GM23338 (cell line): ENCODE measurements at regions not wholly inside any gene's neighbourhood (a gene's known extent, or its start where the extent isn't known, plus 50 kb on each side); places are given as distances from the start of the nearest gene placed in this dataset.

Experiments
- ATAC-seq: fragments of 200-7000 bp; cut with Tn5 transposase; 3 replicates; pipeline ENCODE4 v1.9.1; 2020
- DNase-seq: peaks from one replicate; pipeline ENCODE4 v3.0.0-alpha.2; 2015; ENCODE audit warnings: low spot score
- H2AFZ ChIP-seq: fragments of 200-600 bp; sonication (generic); 2 replicates; pipeline ENCODE4 v1.8.0; 2016; ENCODE audit warnings: antibody characterized with exemption, mild to moderate bottlenecking, moderate library complexity
- H3F3A ChIP-seq: fragments of 200-600 bp; sonication (generic); replicated peaks from 2 replicates; pipeline ENCODE4 v1.8.0; 2017; ENCODE audit warnings: antibody characterized with exemption, mixed run types, low read depth
- H3K27ac ChIP-seq: fragments of 200-600 bp; sonication (generic); 2 replicates; pipeline ENCODE4 v1.6.1; 2016; ENCODE audit warnings: low read depth
- H3K27me3 ChIP-seq: fragments of 200-600 bp; sonication (generic); 2 replicates; pipeline ENCODE4 v1.8.0; 2016; ENCODE audit warnings: mild to moderate bottlenecking, mixed run types, moderate library complexity; ENCODE audit not compliant: insufficient read depth
- H3K36me3 ChIP-seq: fragments of 200-600 bp; sonication (generic); 2 replicates; pipeline ENCODE4 v1.8.0; 2016; ENCODE audit warnings: mild to moderate bottlenecking; ENCODE audit not compliant: insufficient read depth
- H3K4me1 ChIP-seq: fragments of 200-600 bp; sonication (generic); 2 replicates; pipeline ENCODE4 v1.8.0; 2016; ENCODE audit warnings: mild to moderate bottlenecking, moderate library complexity; ENCODE audit not compliant: insufficient read depth
- H3K4me2 ChIP-seq: fragments of 200-600 bp; sonication (generic); 2 replicates; pipeline ENCODE4 v1.7.1; 2017; ENCODE audit warnings: mixed run types
- H3K4me3 ChIP-seq: fragments of 200-600 bp; sonication (generic); 2 replicates; pipeline ENCODE4 v1.6.1; 2016; ENCODE audit warnings: mixed run types
- H3K79me2 ChIP-seq: fragments of 200-600 bp; sonication (generic); replicated peaks from 2 replicates; pipeline ENCODE4 v1.8.0; 2017; ENCODE audit warnings: mild to moderate bottlenecking; ENCODE audit not compliant: insufficient read depth
- H3K9me2 ChIP-seq: fragments of 200-600 bp; sonication (generic); 2 replicates; pipeline ENCODE4 v1.8.0; 2017; ENCODE audit not compliant: insufficient read depth
- H4K20me1 ChIP-seq: fragments of 200-600 bp; sonication (generic); replicated peaks from 2 replicates; pipeline ENCODE4 v1.8.0; 2017; ENCODE audit warnings: mild to moderate bottlenecking; ENCODE audit not compliant: insufficient read depth
- H3K27ac Mint-ChIP-seq: 2 replicates; pipeline ENCODE4 v1.8.0; 2020; ENCODE audit warnings: inconsistent platforms, mild to moderate bottlenecking, moderate library complexity, mixed read lengths
- H3K27me3 Mint-ChIP-seq: 3 replicates; pipeline ENCODE4 v1.8.0; 2022; ENCODE audit warnings: low read depth, mild to moderate bottlenecking, moderate library complexity, mixed read lengths, inconsistent platforms; ENCODE audit not compliant: insufficient read depth, poor library complexity
- H3K36me3 Mint-ChIP-seq: 3 replicates; pipeline ENCODE4 v1.8.0; 2021; ENCODE audit warnings: low read depth, mild to moderate bottlenecking, inconsistent platforms, moderate library complexity, mixed read lengths
- H3K4me1 Mint-ChIP-seq: 3 replicates; pipeline ENCODE4 v1.8.0; 2020; ENCODE audit warnings: mild to moderate bottlenecking, inconsistent platforms, mixed read lengths
- H3K4me3 Mint-ChIP-seq: 3 replicates; pipeline ENCODE4 v1.8.0; 2021; ENCODE audit warnings: moderate library complexity, mild to moderate bottlenecking, inconsistent platforms, mixed read lengths
- H3K9me3 Mint-ChIP-seq: 3 replicates; pipeline ENCODE4 v1.8.0; 2020; ENCODE audit warnings: moderate library complexity, mild to moderate bottlenecking, inconsistent platforms, mixed read lengths
- CREB1 ChIP-seq: fragments of 250-450 bp; sonication (Bioruptor Pico); IDR thresholded peaks from 2 replicates; pipeline ENCODE4 v1.5.0; 2020; ENCODE audit warnings: low read depth, mild to moderate bottlenecking, moderate library complexity
- EZH2 ChIP-seq: fragments of 200-600 bp; sonication (generic); IDR thresholded peaks from one replicate; pipeline ENCODE4 v1.8.0; 2017; ENCODE audit warnings: antibody characterized with exemption, mild to moderate bottlenecking, low read depth; ENCODE audit not compliant: unreplicated experiment
- EZH2phosphoT487 ChIP-seq: fragments of 200-600 bp; sonication (generic); IDR thresholded peaks from one replicate; pipeline ENCODE4 v1.8.1; 2018; ENCODE audit warnings: antibody characterized with exemption; ENCODE audit not compliant: unreplicated experiment
- JUNB ChIP-seq: IDR thresholded peaks from one replicate; pipeline ENCODE4 v1.6.1; 2016; ENCODE audit warnings: antibody characterized with exemption; ENCODE audit not compliant: unreplicated experiment
- NANOG ChIP-seq: IDR thresholded peaks from 2 replicates; pipeline ENCODE4 v1.6.1; 2016; ENCODE audit warnings: antibody characterized with exemption, borderline replicate concordance
- POLR2AphosphoS5 ChIP-seq: IDR thresholded peaks from 2 replicates; pipeline ENCODE4 v1.6.1; 2016; ENCODE audit warnings: antibody characterized with exemption, low read depth
- STAT1 ChIP-seq: IDR thresholded peaks from one replicate; pipeline ENCODE4 v1.6.1; 2016; ENCODE audit warnings: antibody characterized with exemption; ENCODE audit not compliant: unreplicated experiment
- ZNF114 ChIP-seq: fragments of 250-450 bp; sonication (Bioruptor Pico); IDR thresholded peaks from 2 replicates; pipeline ENCODE4 v1.5.0; 2020; ENCODE audit warnings: mild to moderate bottlenecking, moderate library complexity
- ZNF331 ChIP-seq: fragments of 250-450 bp; sonication (Bioruptor Pico); IDR thresholded peaks from 2 replicates; pipeline ENCODE4 v1.5.0; 2020; ENCODE audit warnings: low read depth, mild to moderate bottlenecking, moderate library complexity
- TF ChIP-seq, protein P1 (sequence below): IDR thresholded peaks from 2 replicates; pipeline ENCODE4 v1.6.1; 2016; ENCODE audit warnings: antibody characterized with exemption
- TF ChIP-seq, protein P2 (sequence below), 2 experiments: fragments of 200-600 bp in 1 of 2; sonication (generic) in 1 of 2; conservative IDR thresholded peaks; 2 replicates each; pipeline versions ENCODE4 v1.5.1 to v1.6.1; 2016 to 2017; ENCODE audit warnings: antibody characterized with exemption in 2 of 2, low read depth in 2 of 2, mild to moderate bottlenecking in 2 of 2, moderate library complexity in 1 of 2
- TF ChIP-seq, protein P3 (sequence below): fragments of 250-450 bp; sonication (Bioruptor Pico); IDR thresholded peaks from 2 replicates; pipeline ENCODE4 v1.5.0; 2020; ENCODE audit warnings: mild to moderate bottlenecking, moderate library complexity
- TF ChIP-seq, protein P4 (sequence below): IDR thresholded peaks from one replicate; pipeline ENCODE4 v1.6.1; 2018; ENCODE audit warnings: antibody characterized with exemption; ENCODE audit not compliant: unreplicated experiment

DNA sequence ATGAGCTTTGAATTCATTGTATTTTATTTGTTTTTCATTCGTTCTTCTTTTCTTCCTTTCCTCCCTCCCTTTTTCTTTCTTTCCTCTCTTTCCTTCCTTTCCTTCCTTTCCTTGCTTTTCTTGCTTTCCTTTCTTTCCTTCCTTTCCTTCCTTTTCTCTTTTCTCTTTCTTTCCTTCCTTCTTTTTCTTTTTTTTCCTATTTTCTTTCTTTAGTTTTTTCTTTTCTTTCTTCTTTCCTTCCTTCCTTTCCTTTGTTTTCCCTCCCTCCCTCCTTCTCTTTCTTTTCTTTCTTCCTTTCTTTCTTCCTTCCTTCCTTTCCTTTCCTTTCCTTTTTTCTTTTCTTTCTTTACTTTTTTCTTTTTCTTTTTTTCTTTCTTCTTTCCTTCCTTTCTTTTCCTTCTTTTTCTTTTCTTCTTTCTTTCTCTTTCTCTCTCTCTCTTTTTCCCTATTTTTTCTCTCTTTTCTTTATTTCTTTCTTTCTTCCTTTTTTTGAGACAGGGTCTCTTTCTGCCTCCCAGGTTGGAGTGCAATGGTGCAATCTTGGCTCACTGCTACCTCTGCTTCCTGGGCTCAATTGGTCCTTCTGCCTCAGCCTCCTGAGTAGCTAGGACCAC is 357.1 kb upstream of the PRR16 start:
- Histone ChIP-seq H4K20me1 (no peaks in the 10 kb centered on the region), H3K27me3 (no peaks in the 10 kb centered on the region), H3K27ac (no peak overlapping the region), H2AFZ (no peak overlapping the region), H3K4me1 (no peaks in the 10 kb centered on the region), H3F3A (no peaks in the 10 kb centered on the region), H3K4me2 (no peak overlapping the region), H3K36me3 (no peaks in the 10 kb centered on the region), H3K4me3 (no peak overlapping the region), H3K79me2 (no peaks in the 10 kb centered on the region), H3K9me2 (no peaks in the 10 kb centered on the region)
- no peak for TF ChIP-seq NANOG
- no peak for TF ChIP-seq EZH2phosphoT487
- TF ChIP-seq EZH2: no peak
- TF ChIP-seq POLR2AphosphoS5: no peak
- no peak for TF ChIP-seq JUNB
- TF ChIP-seq, protein P1, sequence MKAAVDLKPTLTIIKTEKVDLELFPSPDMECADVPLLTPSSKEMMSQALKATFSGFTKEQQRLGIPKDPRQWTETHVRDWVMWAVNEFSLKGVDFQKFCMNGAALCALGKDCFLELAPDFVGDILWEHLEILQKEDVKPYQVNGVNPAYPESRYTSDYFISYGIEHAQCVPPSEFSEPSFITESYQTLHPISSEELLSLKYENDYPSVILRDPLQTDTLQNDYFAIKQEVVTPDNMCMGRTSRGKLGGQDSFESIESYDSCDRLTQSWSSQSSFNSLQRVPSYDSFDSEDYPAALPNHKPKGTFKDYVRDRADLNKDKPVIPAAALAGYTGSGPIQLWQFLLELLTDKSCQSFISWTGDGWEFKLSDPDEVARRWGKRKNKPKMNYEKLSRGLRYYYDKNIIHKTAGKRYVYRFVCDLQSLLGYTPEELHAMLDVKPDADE: no peak
- TF ChIP-seq, protein P2, sequence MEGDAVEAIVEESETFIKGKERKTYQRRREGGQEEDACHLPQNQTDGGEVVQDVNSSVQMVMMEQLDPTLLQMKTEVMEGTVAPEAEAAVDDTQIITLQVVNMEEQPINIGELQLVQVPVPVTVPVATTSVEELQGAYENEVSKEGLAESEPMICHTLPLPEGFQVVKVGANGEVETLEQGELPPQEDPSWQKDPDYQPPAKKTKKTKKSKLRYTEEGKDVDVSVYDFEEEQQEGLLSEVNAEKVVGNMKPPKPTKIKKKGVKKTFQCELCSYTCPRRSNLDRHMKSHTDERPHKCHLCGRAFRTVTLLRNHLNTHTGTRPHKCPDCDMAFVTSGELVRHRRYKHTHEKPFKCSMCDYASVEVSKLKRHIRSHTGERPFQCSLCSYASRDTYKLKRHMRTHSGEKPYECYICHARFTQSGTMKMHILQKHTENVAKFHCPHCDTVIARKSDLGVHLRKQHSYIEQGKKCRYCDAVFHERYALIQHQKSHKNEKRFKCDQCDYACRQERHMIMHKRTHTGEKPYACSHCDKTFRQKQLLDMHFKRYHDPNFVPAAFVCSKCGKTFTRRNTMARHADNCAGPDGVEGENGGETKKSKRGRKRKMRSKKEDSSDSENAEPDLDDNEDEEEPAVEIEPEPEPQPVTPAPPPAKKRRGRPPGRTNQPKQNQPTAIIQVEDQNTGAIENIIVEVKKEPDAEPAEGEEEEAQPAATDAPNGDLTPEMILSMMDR (conservative IDR thresholded peaks at IDR 0.05; ENCODE audit: low read depth in 2 of 2): no peak
- TF ChIP-seq STAT1: no peak
- TF ChIP-seq CREB1 (CRISPR knock-in tag): no peak
- TF ChIP-seq, protein P3, sequence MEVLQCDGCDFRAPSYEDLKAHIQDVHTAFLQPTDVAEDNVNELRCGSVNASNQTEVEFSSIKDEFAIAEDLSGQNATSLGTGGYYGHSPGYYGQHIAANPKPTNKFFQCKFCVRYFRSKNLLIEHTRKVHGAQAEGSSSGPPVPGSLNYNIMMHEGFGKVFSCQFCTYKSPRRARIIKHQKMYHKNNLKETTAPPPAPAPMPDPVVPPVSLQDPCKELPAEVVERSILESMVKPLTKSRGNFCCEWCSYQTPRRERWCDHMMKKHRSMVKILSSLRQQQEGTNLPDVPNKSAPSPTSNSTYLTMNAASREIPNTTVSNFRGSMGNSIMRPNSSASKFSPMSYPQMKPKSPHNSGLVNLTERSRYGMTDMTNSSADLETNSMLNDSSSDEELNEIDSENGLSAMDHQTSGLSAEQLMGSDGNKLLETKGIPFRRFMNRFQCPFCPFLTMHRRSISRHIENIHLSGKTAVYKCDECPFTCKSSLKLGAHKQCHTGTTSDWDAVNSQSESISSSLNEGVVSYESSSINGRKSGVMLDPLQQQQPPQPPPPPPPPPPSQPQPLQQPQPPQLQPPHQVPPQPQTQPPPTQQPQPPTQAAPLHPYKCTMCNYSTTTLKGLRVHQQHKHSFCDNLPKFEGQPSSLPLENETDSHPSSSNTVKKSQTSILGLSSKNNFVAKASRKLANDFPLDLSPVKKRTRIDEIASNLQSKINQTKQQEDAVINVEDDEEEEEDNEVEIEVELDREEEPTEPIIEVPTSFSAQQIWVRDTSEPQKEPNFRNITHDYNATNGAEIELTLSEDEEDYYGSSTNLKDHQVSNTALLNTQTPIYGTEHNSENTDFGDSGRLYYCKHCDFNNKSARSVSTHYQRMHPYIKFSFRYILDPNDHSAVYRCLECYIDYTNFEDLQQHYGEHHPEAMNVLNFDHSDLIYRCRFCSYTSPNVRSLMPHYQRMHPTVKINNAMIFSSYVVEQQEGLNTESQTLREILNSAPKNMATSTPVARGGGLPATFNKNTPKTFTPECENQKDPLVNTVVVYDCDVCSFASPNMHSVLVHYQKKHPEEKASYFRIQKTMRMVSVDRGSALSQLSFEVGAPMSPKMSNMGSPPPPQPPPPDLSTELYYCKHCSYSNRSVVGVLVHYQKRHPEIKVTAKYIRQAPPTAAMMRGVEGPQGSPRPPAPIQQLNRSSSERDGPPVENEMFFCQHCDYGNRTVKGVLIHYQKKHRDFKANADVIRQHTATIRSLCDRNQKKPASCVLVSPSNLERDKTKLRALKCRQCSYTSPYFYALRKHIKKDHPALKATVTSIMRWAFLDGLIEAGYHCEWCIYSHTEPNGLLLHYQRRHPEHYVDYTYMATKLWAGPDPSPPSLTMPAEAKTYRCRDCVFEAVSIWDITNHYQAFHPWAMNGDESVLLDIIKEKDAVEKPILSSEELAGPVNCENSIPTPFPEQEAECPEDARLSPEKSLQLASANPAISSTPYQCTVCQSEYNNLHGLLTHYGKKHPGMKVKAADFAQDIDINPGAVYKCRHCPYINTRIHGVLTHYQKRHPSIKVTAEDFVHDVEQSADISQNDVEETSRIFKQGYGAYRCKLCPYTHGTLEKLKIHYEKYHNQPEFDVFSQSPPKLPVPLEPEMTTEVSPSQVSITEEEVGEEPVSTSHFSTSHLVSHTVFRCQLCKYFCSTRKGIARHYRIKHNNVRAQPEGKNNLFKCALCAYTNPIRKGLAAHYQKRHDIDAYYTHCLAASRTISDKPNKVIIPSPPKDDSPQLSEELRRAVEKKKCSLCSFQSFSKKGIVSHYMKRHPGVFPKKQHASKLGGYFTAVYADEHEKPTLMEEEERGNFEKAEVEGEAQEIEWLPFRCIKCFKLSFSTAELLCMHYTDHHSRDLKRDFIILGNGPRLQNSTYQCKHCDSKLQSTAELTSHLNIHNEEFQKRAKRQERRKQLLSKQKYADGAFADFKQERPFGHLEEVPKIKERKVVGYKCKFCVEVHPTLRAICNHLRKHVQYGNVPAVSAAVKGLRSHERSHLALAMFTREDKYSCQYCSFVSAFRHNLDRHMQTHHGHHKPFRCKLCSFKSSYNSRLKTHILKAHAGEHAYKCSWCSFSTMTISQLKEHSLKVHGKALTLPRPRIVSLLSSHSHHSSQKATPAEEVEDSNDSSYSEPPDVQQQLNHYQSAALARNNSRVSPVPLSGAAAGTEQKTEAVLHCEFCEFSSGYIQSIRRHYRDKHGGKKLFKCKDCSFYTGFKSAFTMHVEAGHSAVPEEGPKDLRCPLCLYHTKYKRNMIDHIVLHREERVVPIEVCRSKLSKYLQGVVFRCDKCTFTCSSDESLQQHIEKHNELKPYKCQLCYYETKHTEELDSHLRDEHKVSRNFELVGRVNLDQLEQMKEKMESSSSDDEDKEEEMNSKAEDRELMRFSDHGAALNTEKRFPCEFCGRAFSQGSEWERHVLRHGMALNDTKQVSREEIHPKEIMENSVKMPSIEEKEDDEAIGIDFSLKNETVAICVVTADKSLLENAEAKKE (CRISPR knock-in tag): no peak
- TF ChIP-seq, protein P4, sequence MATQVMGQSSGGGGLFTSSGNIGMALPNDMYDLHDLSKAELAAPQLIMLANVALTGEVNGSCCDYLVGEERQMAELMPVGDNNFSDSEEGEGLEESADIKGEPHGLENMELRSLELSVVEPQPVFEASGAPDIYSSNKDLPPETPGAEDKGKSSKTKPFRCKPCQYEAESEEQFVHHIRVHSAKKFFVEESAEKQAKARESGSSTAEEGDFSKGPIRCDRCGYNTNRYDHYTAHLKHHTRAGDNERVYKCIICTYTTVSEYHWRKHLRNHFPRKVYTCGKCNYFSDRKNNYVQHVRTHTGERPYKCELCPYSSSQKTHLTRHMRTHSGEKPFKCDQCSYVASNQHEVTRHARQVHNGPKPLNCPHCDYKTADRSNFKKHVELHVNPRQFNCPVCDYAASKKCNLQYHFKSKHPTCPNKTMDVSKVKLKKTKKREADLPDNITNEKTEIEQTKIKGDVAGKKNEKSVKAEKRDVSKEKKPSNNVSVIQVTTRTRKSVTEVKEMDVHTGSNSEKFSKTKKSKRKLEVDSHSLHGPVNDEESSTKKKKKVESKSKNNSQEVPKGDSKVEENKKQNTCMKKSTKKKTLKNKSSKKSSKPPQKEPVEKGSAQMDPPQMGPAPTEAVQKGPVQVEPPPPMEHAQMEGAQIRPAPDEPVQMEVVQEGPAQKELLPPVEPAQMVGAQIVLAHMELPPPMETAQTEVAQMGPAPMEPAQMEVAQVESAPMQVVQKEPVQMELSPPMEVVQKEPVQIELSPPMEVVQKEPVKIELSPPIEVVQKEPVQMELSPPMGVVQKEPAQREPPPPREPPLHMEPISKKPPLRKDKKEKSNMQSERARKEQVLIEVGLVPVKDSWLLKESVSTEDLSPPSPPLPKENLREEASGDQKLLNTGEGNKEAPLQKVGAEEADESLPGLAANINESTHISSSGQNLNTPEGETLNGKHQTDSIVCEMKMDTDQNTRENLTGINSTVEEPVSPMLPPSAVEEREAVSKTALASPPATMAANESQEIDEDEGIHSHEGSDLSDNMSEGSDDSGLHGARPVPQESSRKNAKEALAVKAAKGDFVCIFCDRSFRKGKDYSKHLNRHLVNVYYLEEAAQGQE: no peak
- no peak for TF ChIP-seq ZNF114 (CRISPR knock-in tag)
- no peak for TF ChIP-seq ZNF331 (CRISPR knock-in tag)
- no peaks in the 10 kb centered on the region for H3K4me1 Mint-ChIP-seq
- H3K9me3 Mint-ChIP-seq: no peaks in the 10 kb centered on the region
- no peaks in the 10 kb centered on the region for H3K36me3 Mint-ChIP-seq
- no peak overlapping the region for H3K4me3 Mint-ChIP-seq
- ATAC-seq (no peak), DNase-seq (no peak)
- H3K27ac Mint-ChIP-seq: no peak overlapping the region
- no peaks in the 10 kb centered on the region for H3K27me3 Mint-ChIP-seq
